GM19372 (cell line): ENCODE measurements at regions not wholly inside any gene's neighbourhood (a gene's known extent, or its start where the extent isn't known, plus 50 kb on each side); places are given as distances from the start of the nearest gene placed in this dataset.
"Not testable (repeated sequence)": the region's sequence is repeated elsewhere in the genome, so short reads cannot be mapped to it uniquely, and the experiment has no call there.

ENCODE experiments used
- ATAC-seq: cut with Tn5 transposase; IDR thresholded peaks from one replicate; pipeline ENCODE4 v1.9.1; 2021; ENCODE audit warnings: mild to moderate bottlenecking, low read depth, moderate library complexity; ENCODE audit not compliant: unreplicated experiment

DNA sequence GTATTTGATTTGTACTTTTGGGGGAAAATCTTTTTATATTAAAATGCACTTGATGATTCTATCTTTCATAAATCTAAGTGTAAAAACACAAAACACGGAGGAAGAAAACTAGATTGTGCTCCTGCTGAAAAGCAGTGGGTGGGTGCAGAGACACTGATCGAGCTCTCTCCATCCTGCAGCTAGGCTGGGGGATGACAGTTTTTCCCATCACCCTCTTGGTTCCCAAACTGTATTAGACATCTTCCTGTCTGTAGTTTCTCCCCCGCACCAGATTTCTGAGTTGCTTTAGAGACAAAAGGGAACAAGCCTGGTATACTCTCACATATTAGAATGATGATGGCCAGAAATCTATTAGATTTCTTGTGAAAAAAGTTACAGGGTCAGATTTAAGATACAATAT lies 99.6 kb downstream of the FAM114A2 start:
- ATAC-seq: no peak

DNA sequence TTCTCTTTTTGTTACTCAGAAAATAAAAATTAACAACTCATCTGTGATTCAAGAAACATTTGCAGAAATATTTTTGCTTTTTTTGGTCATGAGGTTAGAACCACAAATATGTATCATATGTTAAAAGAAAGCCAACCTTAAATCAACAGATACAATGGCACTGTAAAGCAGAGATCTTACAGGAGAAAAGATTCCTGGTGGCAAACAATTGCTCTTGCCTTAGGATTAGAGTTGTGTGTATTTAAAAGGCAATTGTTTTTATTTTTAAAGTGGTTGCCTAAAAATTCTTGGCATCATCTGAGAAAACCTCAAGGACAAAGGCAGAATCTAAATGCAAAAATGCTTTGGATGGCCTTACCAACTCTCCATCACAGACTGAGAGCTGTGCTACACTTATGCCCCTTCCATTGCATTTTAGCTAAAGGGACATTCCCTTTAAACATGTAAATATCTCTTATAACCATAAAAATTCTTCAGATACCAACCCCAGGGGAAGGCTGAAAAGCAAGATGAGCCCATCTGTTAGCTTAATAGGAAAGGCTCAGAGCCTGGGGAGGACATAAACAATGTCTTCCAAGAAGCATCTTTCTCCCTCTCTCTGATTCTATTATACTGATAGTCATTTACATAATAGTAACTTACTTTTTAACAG lies 100.4 kb downstream of the FAM114A2 start:
- ATAC-seq: no peak

GRCh38 chr5:153937661-153938060 lies 101.0 kb downstream of the FAM114A2 start:
- no peak for ATAC-seq

GRCh38 chr5:153935151-153935550 lies 103.6 kb downstream of the FAM114A2 start:
- not testable (repeated sequence) for ATAC-seq

- no peak for ATAC-seq
Measured at GRCh38 chr5:153926201-153926600, 112.5 kb downstream of the FAM114A2 start.

GRCh38 chr5:153919161-153919560 lies 119.5 kb downstream of the FAM114A2 start:
- ATAC-seq: no peak

GRCh38 chr5:153907170-153907775 lies 131.4 kb downstream of the FAM114A2 start:
- ATAC-seq: no peak

DNA sequence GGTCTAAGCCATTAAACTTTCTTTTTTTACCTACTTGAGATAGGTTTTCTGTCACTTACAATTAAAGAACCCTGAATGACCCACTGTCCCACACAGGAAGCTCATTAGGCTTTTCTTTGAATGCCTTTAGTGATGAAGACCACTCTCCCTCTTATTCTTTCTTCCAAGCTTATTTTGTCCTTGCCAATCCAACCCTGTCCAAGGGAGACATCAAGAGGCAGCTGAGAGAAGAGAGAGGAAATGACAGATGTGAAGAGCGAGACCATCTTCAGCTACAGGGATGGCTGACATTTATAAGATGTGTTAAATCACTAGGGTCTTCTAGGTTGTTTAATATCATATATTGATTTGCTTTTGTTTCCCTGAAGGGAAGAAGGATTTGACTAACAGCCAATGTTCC lies 133.5 kb downstream of the FAM114A2 start:
- no peak for ATAC-seq

DNA sequence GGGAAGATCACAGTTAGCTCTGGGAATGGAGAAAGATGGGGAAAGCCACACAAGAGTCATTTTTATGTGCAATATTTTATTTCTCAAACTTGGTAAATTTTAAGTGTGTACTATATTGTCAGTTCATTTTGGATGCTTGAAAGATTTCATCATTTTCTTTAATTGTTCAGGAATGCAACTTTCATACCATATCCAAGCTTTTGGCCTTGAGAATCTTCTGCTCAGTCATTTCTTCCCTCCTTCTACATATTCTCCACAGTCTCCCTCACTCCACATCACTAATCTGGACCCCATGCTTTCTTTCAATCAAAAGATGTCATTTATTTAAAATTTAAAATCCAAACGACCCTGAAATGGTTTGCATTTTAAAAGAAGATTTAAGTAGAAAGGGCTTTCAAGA lies 135.4 kb downstream of the FAM114A2 start:
- no peak for ATAC-seq

- ATAC-seq: no peak
Measured at GRCh38 chr5:153902016-153902415, 136.7 kb downstream of the FAM114A2 start.

GRCh38 chr5:153901449-153901848 lies 137.3 kb downstream of the FAM114A2 start:
- ATAC-seq: no peak

DNA sequence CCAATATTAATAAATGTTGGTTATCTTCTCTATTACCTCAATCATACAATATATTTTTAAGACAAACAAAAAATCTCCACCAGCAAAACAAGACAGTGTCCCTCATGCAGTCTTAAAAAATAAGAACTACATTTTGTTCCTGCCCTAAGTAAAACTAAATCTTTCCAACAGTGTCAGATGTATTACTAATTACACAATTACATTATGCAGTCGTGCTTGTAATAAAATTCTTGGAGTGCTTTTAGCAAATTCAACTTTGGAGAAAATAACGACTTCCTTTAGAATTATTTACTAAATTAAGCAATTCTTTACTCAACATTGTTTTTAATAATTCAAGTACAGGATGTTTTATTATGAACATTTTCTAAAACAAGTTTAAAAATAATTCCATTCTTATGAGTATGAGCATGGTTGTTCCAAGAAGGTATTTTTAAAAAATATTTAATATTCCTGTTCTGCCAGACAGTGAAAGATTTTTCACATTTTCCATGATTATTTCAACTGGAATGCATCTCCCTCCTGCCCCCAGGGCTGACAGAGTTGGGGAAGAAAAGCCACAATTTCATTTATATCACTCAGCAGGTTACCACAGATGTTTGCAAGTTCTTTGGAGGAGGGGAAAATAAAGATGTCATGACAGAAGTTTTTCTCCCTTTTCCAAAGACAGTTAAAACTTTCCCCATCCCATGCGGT lies 137.9 kb downstream of the FAM114A2 start:
- no peak for ATAC-seq

- no peak for ATAC-seq
Measured at GRCh38 chr5:153899746-153900145, 139.0 kb downstream of the FAM114A2 start.

DNA sequence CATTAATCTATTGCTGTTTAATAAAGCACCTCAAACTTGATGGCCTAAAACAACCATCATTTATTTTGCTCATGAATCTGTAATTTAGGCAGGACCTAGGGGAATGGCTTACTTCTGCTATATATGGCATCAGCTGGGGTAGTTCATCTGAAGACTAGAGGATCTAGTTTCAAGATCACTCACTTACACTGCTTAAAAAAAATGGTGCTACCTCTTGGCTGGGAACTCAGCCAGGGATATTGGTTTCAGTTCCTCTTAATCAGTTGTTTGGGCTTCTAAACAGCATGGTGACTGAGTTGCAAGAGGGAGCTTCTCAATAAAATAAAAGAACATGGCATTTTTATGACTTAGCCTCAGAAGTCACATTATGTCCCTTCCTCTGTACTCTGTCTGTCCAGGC lies 142.0 kb downstream of the FAM114A2 start:
- ATAC-seq: peak; percentile 100

- ATAC-seq: no peak
Measured at GRCh38 chr5:153896117-153896516, 142.6 kb downstream of the FAM114A2 start.

DNA sequence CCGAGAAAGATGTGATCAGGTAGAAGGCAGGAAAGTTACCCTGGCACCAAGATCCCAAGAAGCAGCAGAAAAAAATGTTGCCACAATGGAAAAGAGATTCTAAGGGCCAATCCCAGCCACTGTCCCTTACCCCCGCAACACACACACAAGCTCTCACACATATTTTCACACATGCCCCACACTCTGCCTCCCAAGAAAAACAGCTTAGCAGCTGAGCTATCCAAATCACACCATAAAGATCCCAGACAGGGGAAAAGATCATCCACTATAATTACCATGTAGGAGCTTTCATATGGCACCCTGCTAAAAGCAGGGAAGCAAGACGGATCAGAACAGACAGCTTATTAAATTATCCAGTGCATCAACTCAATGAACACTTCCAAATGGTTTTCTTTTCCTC lies 143.4 kb downstream of the FAM114A2 start:
- ATAC-seq: no peak

DNA sequence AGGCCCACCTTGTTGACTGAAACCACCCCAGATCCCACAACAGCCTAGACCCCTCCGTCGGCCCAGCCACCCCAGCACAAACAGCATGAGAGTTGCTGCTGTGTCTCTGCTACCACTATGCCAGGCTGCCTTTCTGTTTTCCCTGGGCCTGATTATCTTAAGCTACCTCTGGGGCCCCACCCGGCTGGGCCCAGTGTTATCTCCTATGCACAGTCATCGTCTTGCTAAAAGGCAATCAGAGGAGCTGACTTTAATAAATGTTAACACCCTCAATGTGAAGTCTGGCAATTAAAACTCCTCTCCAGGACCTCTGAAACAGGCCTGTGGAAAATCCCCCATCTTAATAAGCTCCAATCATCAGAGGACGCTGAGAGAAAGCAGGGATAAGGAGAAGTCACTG lies 144.9 kb downstream of the FAM114A2 start:
- ATAC-seq: no peak

- ATAC-seq: no peak
Measured at GRCh38 chr5:153891394-153891793, 147.3 kb downstream of the FAM114A2 start.

GRCh38 chr5:153888781-153889180 lies 149.9 kb downstream of the FAM114A2 start:
- no peak for ATAC-seq

DNA sequence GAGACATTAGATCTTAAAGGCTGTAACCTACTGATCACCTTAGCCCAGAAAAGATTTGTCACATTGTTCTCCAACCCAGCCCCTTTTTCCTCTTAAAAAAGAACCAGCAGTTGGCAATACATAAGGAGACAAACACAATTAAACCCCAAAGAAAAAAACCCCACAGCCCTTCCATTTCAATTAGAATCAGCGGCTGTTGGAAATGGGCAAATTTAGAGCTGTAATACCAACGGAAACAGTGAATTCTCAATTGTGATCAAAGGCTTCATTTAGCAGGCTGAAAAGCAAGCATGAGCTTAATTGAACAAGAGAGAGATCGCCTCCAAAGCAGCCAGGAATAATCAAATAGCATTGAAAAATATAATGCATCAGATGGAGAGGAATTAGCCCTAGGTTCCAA lies 153.6 kb downstream of the FAM114A2 start:
- no peak for ATAC-seq

GRCh38 chr5:153884612-153884957 lies 154.1 kb downstream of the FAM114A2 start:
- ATAC-seq: no peak
